ENCODE measurements at regions not wholly inside any gene's neighbourhood (a gene's known extent, or its start where the extent isn't known, plus 50 kb on each side); places are given as distances from the start of the nearest gene placed in this dataset.

GRCh38 chr12:13371367-13371766 is 174.8 kb downstream of the EMP1 start:
- ChIA-PET CTCF (ENCODE audit: low intra/inter-chr PET ratio, low total read pairs) (no interaction called here), POLR2A (no interaction called here)
- Histone ChIP-seq H3K36me3 (replicated peaks in 1 of 2; ENCODE audit: control insufficient read depth in 1 of 2, insufficient read depth in 2 of 2, low read length in 2 of 2) (no peaks in the 10 kb centered on the region), H3K79me2 (ENCODE audit: insufficient read depth, low read length) (no peaks in the 10 kb centered on the region), H3K4me3 (replicated peaks in 1 of 3; ENCODE audit: insufficient read depth in 1 of 3, low read depth in 2 of 3, low read length in 3 of 3) (no peak overlapping the region), H3K4me1 (ENCODE audit: insufficient read depth, low read length) (no peaks in the 10 kb centered on the region), H3K4me2 (ENCODE audit: low read depth, low read length) (no peak overlapping the region), H3K27ac (ENCODE audit: extremely low read length, insufficient read depth, low read length) (no peak overlapping the region), H3K27me3 (ENCODE audit: control insufficient read depth in 1 of 2, insufficient read depth in 2 of 2, low read length in 2 of 2) (peaks cover 0 to 3% of the 10 kb centered on the region in 2 experiments; a peak in 1 of 5 replicates), H3K9ac (ENCODE audit: insufficient read depth, low read depth, low read length) (no peak overlapping the region), H4K20me1 (ENCODE audit: insufficient read depth, low read length) (no peaks in the 10 kb centered on the region), H2AFZ (ENCODE audit: low read length) (no peak overlapping the region), H3K9me3 (ENCODE audit: low read length) (no peaks in the 10 kb centered on the region)
- TF ChIP-seq KLF12 (CRISPR knock-in tag; IDR thresholded peaks at IDR 0.05; ENCODE audit: borderline replicate concordance) (no peak), ZBTB7A (CRISPR knock-in tag; IDR thresholded peaks at IDR 0.05) (no peak), FIP1L1 (IDR thresholded peaks at IDR 0.05; ENCODE audit: borderline replicate concordance, insufficient read depth, low read depth, low read length) (no peak), HOXA7 (CRISPR knock-in tag; IDR thresholded peaks at IDR 0.05) (no peak), ZNF3 (CRISPR knock-in tag; IDR thresholded peaks at IDR 0.05) (no peak)
- WGBS (ENCODE audit: low lambda C conversion rate): 0% methylated on average over 1 of the region's 1 CpG
- BruUV-seq (replicated peaks): no TSS peak
- intact Hi-C loops (cut with micrococcal nuclease; ENCODE audit: unreplicated experiment): no loop called here
- in situ Hi-C loops (cut with HindIII; ENCODE audit: extremely low pct_ligation_motif_present, low pct_unique_long_range_greater_than_20kb): loop anchor here (25.0 kb wide), 1 partner anchor 791 kb away; no protein-coding TSS in a partner anchor
- no peak for DNase-seq (ENCODE audit: low spot score)
- ATAC-seq: no peak
- no peak for FAIRE-seq

DNA sequence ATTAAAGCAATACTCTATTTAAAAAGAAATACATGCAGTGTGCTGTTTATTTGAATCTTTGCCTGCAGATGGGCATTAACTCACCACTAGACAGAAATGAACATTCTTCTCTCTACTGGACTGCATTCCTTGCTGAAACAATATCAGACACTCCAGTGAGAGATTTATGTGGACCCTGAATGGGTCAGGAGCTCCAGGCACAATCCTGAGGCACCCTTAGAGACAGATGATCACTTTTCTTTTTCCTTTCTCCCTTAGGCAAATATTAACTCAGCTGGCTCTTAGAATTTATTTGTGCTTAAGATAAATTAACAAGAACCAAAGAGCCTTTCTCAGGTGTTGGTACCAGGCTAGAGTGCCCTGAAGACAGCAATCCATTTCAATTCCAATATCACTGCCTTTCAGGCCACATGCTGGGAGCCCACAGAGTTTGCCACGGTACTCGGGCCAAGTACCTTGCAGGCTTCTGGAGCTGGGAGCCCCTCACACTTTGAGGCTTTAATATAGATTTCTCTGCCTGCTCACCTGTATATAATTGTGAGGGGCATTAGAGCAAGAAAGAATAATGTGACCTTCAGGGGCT is 173.0 kb downstream of the EMP1 start:
- no peak for ATAC-seq
- no peaks in the 10 kb centered on the region for H4K20me1 ChIP-seq (ENCODE audit: insufficient read depth, low read length)
- H2AFZ ChIP-seq (ENCODE audit: low read length): no peak overlapping the region
- no peaks in the 10 kb centered on the region for H3K36me3 ChIP-seq (replicated peaks in 1 of 2; ENCODE audit: control insufficient read depth in 1 of 2, insufficient read depth in 2 of 2, low read length in 2 of 2)
- DNase-seq (ENCODE audit: low spot score): no peak
- POLR2A ChIA-PET: no interaction called here
- TF ChIP-seq HDAC2 (CRISPR knock-in tag; IDR thresholded peaks at IDR 0.05) (no peak), YY1 (IDR thresholded peaks at IDR 0.05; ENCODE audit: insufficient read depth, insufficient replicate concordance, low read depth, low read length) (no peak), SSRP1 (CRISPR knock-in tag; IDR thresholded peaks at IDR 0.05) (no peak), ELF4 (CRISPR knock-in tag; IDR thresholded peaks at IDR 0.05; ENCODE audit: borderline replicate concordance) (no peak), ZNF816 (CRISPR knock-in tag; IDR thresholded peaks at IDR 0.05; ENCODE audit: borderline replicate concordance) (no peak)
- CTCF ChIA-PET (ENCODE audit: low intra/inter-chr PET ratio, low total read pairs): no interaction called here
- no peak for FAIRE-seq
- H3K4me1 ChIP-seq (ENCODE audit: insufficient read depth, low read length): no peaks in the 10 kb centered on the region
- H3K4me3 ChIP-seq (replicated peaks in 1 of 3; ENCODE audit: insufficient read depth in 1 of 3, low read depth in 2 of 3, low read length in 3 of 3): no peak overlapping the region
- H3K4me2 ChIP-seq (ENCODE audit: low read depth, low read length): no peak overlapping the region
- BruUV-seq (replicated peaks): no TSS peak
- in situ Hi-C loops (cut with HindIII; ENCODE audit: extremely low pct_ligation_motif_present, low pct_unique_long_range_greater_than_20kb) (loop anchor here (25.0 kb wide), 1 partner anchor 793 kb away; no protein-coding TSS in a partner anchor), intact Hi-C loops (cut with micrococcal nuclease; ENCODE audit: unreplicated experiment) (loop anchor here (10.0 kb wide), 1 partner anchor 365 kb away; no protein-coding TSS in a partner anchor)
- no peak overlapping the region for H3K27ac ChIP-seq (ENCODE audit: extremely low read length, insufficient read depth, low read length)
- H3K27me3 ChIP-seq (ENCODE audit: control insufficient read depth in 1 of 2, insufficient read depth in 2 of 2, low read length in 2 of 2): peaks cover 0 to 3% of the 10 kb centered on the region in 2 experiments; a peak in 1 of 5 replicates
- no peak overlapping the region for H3K9ac ChIP-seq (ENCODE audit: insufficient read depth, low read depth, low read length)
- H3K79me2 ChIP-seq (ENCODE audit: insufficient read depth, low read length): no peaks in the 10 kb centered on the region
- no peaks in the 10 kb centered on the region for H3K9me3 ChIP-seq (ENCODE audit: low read length)
- 52% methylated on average over 2 of the region's 2 CpGs for WGBS (ENCODE audit: low lambda C conversion rate)

All from HepG2 (cell line).